ENCODE measurements at regions not wholly inside any gene's neighbourhood (a gene's known extent, or its start where the extent isn't known, plus 50 kb on each side); places are given as distances from the start of the nearest gene placed in this dataset.
A peak's percentile ranks its signal among the peaks of the same experiment; 100 is the strongest.
"Not testable (repeated sequence)": the region's sequence is repeated elsewhere in the genome, so short reads cannot be mapped to it uniquely, and the experiment has no call there.

- DNase-seq = no peak
Measured at GRCh38 chr2:64797881-64798575, 144.3 kb upstream of the SERTAD2 start.

- no peak for DNase-seq
Measured at GRCh38 chr2:64799592-64800252, 146.0 kb upstream of the SERTAD2 start.

- DNase-seq = no peak
Measured at GRCh38 chr2:64803776-64804175, 150.1 kb upstream of the SERTAD2 start.

- no peak for DNase-seq
Measured at GRCh38 chr2:64804651-64805050, 150.9 kb upstream of the SERTAD2 start.

GRCh38 chr2:64807417-64807816 is 153.7 kb upstream of the SERTAD2 start:
- DNase-seq = no peak

GRCh38 chr2:64808092-64808491 is 154.4 kb upstream of the SERTAD2 start:
- DNase-seq = peak; percentile 45

GRCh38 chr2:64808754-64809153 is 155.0 kb upstream of the SERTAD2 start:
- DNase-seq = no peak

GRCh38 chr2:64809216-64809615 is 155.5 kb upstream of the SERTAD2 start:
- no peak for DNase-seq

GRCh38 chr2:64812285-64812684 is 158.6 kb upstream of the SERTAD2 start:
- DNase-seq = no peak

- no peak for DNase-seq
Measured at GRCh38 chr2:64814007-64814406, 160.3 kb upstream of the SERTAD2 start.

- DNase-seq = not testable (repeated sequence)
Measured at GRCh38 chr2:64816526-64816925, 162.8 kb upstream of the SERTAD2 start.

GRCh38 chr2:64817453-64817852 is 163.7 kb upstream of the SERTAD2 start:
- DNase-seq = no peak

GRCh38 chr2:64818664-64819060 is 164.9 kb upstream of the SERTAD2 start:
- no peak for DNase-seq

- DNase-seq = no peak
Measured at GRCh38 chr2:64819361-64819760, 165.6 kb upstream of the SERTAD2 start.

- no peak for DNase-seq
Measured at GRCh38 chr2:64819774-64820688, 166.3 kb upstream of the SERTAD2 start.

GRCh38 chr2:64820901-64821300 is 167.2 kb upstream of the SERTAD2 start:
- DNase-seq = no peak

GRCh38 chr2:64823794-64824193 is 165.4 kb upstream of the SLC1A4 start:
- DNase-seq = no peak

GRCh38 chr2:64825831-64826491 is 163.2 kb upstream of the SLC1A4 start:
- DNase-seq = no peak

GRCh38 chr2:64826703-64827102 is 162.5 kb upstream of the SLC1A4 start:
- no peak for DNase-seq

- no peak for DNase-seq
Measured at GRCh38 chr2:64828261-64828660, 160.9 kb upstream of the SLC1A4 start.

- DNase-seq = no peak
Measured at GRCh38 chr2:64829525-64829924, 159.7 kb upstream of the SLC1A4 start.

- DNase-seq = peak; percentile 71
Measured at GRCh38 chr2:64831134-64831976, 157.8 kb upstream of the SLC1A4 start.
